ENCODE measurements at regions not wholly inside any gene's neighbourhood (a gene's known extent, or its start where the extent isn't known, plus 50 kb on each side); places are given as distances from the start of the nearest gene placed in this dataset.

GRCh38 chr22:48906216-48906835 is 921.3 kb downstream of the BRD1 start:
- no peak for DNase-seq (ENCODE audit: low read depth)

- DNase-seq (ENCODE audit: low read depth) = no peak
Measured at GRCh38 chr22:48905206-48905975, 922.3 kb downstream of the BRD1 start.

- DNase-seq (ENCODE audit: low read depth) = no peak
Measured at GRCh38 chr22:48902983-48903650, 924.6 kb downstream of the BRD1 start.

GRCh38 chr22:48902001-48902869 is 925.4 kb downstream of the BRD1 start:
- no peak for DNase-seq (ENCODE audit: low read depth)

- DNase-seq (ENCODE audit: low read depth) = no peak
Measured at GRCh38 chr22:48901324-48901723, 926.3 kb downstream of the BRD1 start.

- no peak for DNase-seq (ENCODE audit: low read depth)
Measured at GRCh38 chr22:48900626-48901025, 927.0 kb downstream of the BRD1 start.

- no peak for DNase-seq (ENCODE audit: low read depth)
Measured at GRCh38 chr22:48900327-48900597, 927.4 kb downstream of the BRD1 start.

- DNase-seq (ENCODE audit: low read depth) = no peak
Measured at GRCh38 chr22:48899523-48900326, 927.9 kb downstream of the BRD1 start.

GRCh38 chr22:48898524-48899250 is 929.0 kb downstream of the BRD1 start:
- no peak for DNase-seq (ENCODE audit: low read depth)

GRCh38 chr22:48897645-48898370 is 929.9 kb downstream of the BRD1 start:
- no peak for DNase-seq (ENCODE audit: low read depth)

- no peak for DNase-seq (ENCODE audit: low read depth)
Measured at GRCh38 chr22:48896766-48897644, 930.7 kb downstream of the BRD1 start.

- no peak for DNase-seq (ENCODE audit: low read depth)
Measured at GRCh38 chr22:48895831-48896765, 931.6 kb downstream of the BRD1 start.

- DNase-seq (ENCODE audit: low read depth) = no peak
Measured at GRCh38 chr22:48895336-48895735, 932.3 kb downstream of the BRD1 start.

GRCh38 chr22:48894804-48895250 is 932.8 kb downstream of the BRD1 start:
- no peak for DNase-seq (ENCODE audit: low read depth)

- no peak for DNase-seq (ENCODE audit: low read depth)
Measured at GRCh38 chr22:48894064-48894671, 933.5 kb downstream of the BRD1 start.

- no peak for DNase-seq (ENCODE audit: low read depth)
Measured at GRCh38 chr22:48893288-48894063, 934.2 kb downstream of the BRD1 start.

Measured in stimulated activated CD8-positive, alpha-beta memory T cell treated with anti-CD3 and anti-CD28 coated beads, Interleukin-12 subunit alpha, Interleukin-12 subunit beta, amount 100 ng/mL, for 4 hours (primary cell).